ENCODE measurements at regions not wholly inside any gene's neighbourhood (a gene's known extent, or its start where the extent isn't known, plus 50 kb on each side); places are given as distances from the start of the nearest gene placed in this dataset.

DNA sequence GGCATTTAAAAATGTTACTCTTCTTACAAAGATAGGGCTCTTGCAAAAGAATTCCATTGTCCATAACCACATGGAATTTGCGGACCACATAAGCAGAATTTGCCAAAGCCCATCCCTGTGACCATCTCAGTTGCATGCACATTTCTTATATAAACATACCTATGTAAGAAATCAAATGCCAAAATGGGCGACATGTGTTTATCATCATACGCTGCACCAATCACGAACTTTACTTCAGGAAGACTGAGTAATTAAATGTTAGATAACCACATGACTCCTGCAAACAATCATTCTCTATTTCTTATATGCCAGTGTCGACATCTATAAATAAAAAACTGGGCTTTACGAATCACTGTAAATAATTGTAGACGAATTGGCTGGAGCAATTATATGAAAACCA, 186.1 kb upstream of the RBMS1 start:
- DNase-seq (ENCODE audit: low spot score) (no peak), ATAC-seq (no peak)
- no peak overlapping the region for H3K4me3 Mint-ChIP-seq
- Histone ChIP-seq H3K4me3 (no peak overlapping the region), H3K36me3 (ENCODE audit: insufficient read depth) (no peaks in the 10 kb centered on the region), H3K4me1 (ENCODE audit: insufficient read depth) (no peaks in the 10 kb centered on the region), H3K4me2 (no peak overlapping the region), H3F3A (replicated peaks; ENCODE audit: low read depth) (no peaks in the 10 kb centered on the region), H3K79me2 (replicated peaks; ENCODE audit: insufficient read depth) (no peaks in the 10 kb centered on the region), H2AFZ (no peak overlapping the region), H3K27me3 (ENCODE audit: insufficient read depth) (no peaks in the 10 kb centered on the region), H3K9me2 (ENCODE audit: insufficient read depth) (peaks cover 21% of the 10 kb centered on the region), H4K20me1 (replicated peaks; ENCODE audit: insufficient read depth) (no peaks in the 10 kb centered on the region), H3K27ac (ENCODE audit: low read depth) (no peak overlapping the region)
- H3K36me3 Mint-ChIP-seq (ENCODE audit: low read depth), result peaks cover 3% of the 10 kb centered on the region; the same call in 1 of the 3 replicates
- H3K9me3 Mint-ChIP-seq, result peaks cover 9% of the 10 kb centered on the region
- H3K4me1 Mint-ChIP-seq, result no peaks in the 10 kb centered on the region
- TF ChIP-seq, protein P1, sequence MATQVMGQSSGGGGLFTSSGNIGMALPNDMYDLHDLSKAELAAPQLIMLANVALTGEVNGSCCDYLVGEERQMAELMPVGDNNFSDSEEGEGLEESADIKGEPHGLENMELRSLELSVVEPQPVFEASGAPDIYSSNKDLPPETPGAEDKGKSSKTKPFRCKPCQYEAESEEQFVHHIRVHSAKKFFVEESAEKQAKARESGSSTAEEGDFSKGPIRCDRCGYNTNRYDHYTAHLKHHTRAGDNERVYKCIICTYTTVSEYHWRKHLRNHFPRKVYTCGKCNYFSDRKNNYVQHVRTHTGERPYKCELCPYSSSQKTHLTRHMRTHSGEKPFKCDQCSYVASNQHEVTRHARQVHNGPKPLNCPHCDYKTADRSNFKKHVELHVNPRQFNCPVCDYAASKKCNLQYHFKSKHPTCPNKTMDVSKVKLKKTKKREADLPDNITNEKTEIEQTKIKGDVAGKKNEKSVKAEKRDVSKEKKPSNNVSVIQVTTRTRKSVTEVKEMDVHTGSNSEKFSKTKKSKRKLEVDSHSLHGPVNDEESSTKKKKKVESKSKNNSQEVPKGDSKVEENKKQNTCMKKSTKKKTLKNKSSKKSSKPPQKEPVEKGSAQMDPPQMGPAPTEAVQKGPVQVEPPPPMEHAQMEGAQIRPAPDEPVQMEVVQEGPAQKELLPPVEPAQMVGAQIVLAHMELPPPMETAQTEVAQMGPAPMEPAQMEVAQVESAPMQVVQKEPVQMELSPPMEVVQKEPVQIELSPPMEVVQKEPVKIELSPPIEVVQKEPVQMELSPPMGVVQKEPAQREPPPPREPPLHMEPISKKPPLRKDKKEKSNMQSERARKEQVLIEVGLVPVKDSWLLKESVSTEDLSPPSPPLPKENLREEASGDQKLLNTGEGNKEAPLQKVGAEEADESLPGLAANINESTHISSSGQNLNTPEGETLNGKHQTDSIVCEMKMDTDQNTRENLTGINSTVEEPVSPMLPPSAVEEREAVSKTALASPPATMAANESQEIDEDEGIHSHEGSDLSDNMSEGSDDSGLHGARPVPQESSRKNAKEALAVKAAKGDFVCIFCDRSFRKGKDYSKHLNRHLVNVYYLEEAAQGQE (IDR thresholded peaks at IDR 0.05; ENCODE audit: unreplicated experiment), result no peak
- no peak for TF ChIP-seq STAT1 (IDR thresholded peaks at IDR 0.05; ENCODE audit: unreplicated experiment)
- H3K27me3 Mint-ChIP-seq (ENCODE audit: insufficient read depth, low read depth, poor library complexity), result no peaks in the 10 kb centered on the region
- no peak overlapping the region for H3K27ac Mint-ChIP-seq

DNA sequence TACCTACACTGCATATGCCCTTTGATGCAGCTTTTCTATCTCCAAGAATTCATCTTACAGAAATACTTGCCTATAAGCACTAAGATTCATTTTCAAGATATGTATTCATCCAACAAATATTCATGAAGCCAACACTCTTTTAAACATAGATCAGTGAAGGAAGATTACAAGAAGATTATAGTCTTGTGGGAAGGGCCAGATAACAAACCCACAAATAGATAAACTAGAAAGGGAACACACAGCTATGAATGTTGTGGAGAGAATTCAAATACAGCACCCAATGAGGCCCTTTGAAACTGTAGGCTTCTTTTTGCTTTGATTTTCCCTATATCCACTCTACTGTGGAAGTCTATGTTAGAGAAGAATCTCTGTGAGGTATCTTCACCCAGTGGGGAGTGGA, 186.7 kb upstream of the RBMS1 start:
- H3K4me1 Mint-ChIP-seq, result no peaks in the 10 kb centered on the region
- H3K9me3 Mint-ChIP-seq, result peaks cover 9% of the 10 kb centered on the region
- peaks cover 3% of the 10 kb centered on the region; the same call in 1 of the 3 replicates for H3K36me3 Mint-ChIP-seq (ENCODE audit: low read depth)
- Histone ChIP-seq H4K20me1 (replicated peaks; ENCODE audit: insufficient read depth) (no peaks in the 10 kb centered on the region), H3K4me1 (ENCODE audit: insufficient read depth) (no peaks in the 10 kb centered on the region), H3F3A (replicated peaks; ENCODE audit: low read depth) (no peaks in the 10 kb centered on the region), H3K27ac (ENCODE audit: low read depth) (no peak overlapping the region), H3K9me2 (ENCODE audit: insufficient read depth) (peaks cover 21% of the 10 kb centered on the region), H2AFZ (no peak overlapping the region), H3K79me2 (replicated peaks; ENCODE audit: insufficient read depth) (no peaks in the 10 kb centered on the region), H3K4me2 (no peak overlapping the region), H3K36me3 (ENCODE audit: insufficient read depth) (no peaks in the 10 kb centered on the region), H3K27me3 (ENCODE audit: insufficient read depth) (no peaks in the 10 kb centered on the region), H3K4me3 (no peak overlapping the region)
- DNase-seq (ENCODE audit: low spot score) (no peak), ATAC-seq (no peak)
- no peaks in the 10 kb centered on the region for H3K27me3 Mint-ChIP-seq (ENCODE audit: insufficient read depth, low read depth, poor library complexity)
- H3K4me3 Mint-ChIP-seq, result no peak overlapping the region
- H3K27ac Mint-ChIP-seq, result no peak overlapping the region
- TF ChIP-seq EZH2phosphoT487 (IDR thresholded peaks at IDR 0.05; ENCODE audit: unreplicated experiment) (no peak), NANOG (IDR thresholded peaks at IDR 0.05; ENCODE audit: borderline replicate concordance) (no peak), POLR2AphosphoS5 (IDR thresholded peaks at IDR 0.05; ENCODE audit: low read depth) (no peak), EZH2 (IDR thresholded peaks at IDR 0.05; ENCODE audit: low read depth, unreplicated experiment) (no peak), ZNF114 (CRISPR knock-in tag; IDR thresholded peaks at IDR 0.05) (no peak), CREB1 (CRISPR knock-in tag; IDR thresholded peaks at IDR 0.05; ENCODE audit: low read depth) (no peak)
- TF ChIP-seq, protein P2, sequence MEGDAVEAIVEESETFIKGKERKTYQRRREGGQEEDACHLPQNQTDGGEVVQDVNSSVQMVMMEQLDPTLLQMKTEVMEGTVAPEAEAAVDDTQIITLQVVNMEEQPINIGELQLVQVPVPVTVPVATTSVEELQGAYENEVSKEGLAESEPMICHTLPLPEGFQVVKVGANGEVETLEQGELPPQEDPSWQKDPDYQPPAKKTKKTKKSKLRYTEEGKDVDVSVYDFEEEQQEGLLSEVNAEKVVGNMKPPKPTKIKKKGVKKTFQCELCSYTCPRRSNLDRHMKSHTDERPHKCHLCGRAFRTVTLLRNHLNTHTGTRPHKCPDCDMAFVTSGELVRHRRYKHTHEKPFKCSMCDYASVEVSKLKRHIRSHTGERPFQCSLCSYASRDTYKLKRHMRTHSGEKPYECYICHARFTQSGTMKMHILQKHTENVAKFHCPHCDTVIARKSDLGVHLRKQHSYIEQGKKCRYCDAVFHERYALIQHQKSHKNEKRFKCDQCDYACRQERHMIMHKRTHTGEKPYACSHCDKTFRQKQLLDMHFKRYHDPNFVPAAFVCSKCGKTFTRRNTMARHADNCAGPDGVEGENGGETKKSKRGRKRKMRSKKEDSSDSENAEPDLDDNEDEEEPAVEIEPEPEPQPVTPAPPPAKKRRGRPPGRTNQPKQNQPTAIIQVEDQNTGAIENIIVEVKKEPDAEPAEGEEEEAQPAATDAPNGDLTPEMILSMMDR (conservative IDR thresholded peaks at IDR 0.05; ENCODE audit: low read depth in 2 of 2), result no peak
- TF ChIP-seq, protein P3, sequence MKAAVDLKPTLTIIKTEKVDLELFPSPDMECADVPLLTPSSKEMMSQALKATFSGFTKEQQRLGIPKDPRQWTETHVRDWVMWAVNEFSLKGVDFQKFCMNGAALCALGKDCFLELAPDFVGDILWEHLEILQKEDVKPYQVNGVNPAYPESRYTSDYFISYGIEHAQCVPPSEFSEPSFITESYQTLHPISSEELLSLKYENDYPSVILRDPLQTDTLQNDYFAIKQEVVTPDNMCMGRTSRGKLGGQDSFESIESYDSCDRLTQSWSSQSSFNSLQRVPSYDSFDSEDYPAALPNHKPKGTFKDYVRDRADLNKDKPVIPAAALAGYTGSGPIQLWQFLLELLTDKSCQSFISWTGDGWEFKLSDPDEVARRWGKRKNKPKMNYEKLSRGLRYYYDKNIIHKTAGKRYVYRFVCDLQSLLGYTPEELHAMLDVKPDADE (IDR thresholded peaks at IDR 0.05), result no peak
